LNCaP clone FGC (cell line): ENCODE measurements at regions not wholly inside any gene's neighbourhood (a gene's known extent, or its start where the extent isn't known, plus 50 kb on each side); places are given as distances from the start of the nearest gene placed in this dataset.
A peak's percentile ranks its signal among the peaks of the same experiment; 100 is the strongest.

ENCODE experiments used
- DNase-seq: peaks from one replicate; pipeline ENCODE4 v3.0.0-alpha.2; 2011; ENCODE audit warnings: low read depth
- H3K4me3 ChIP-seq: 2 replicates; pipeline ENCODE4 v1.5.1; 2011; ENCODE audit warnings: mild to moderate bottlenecking, low read depth, low read length, control low read depth
- TF ChIP-seq, protein P1 (sequence below): IDR thresholded peaks from 2 replicates; pipeline ENCODE4 v1.5.1; 2012; ENCODE audit warnings: mild to moderate bottlenecking; ENCODE audit not compliant: control insufficient read depth, insufficient read depth; ENCODE audit errors: extremely low read depth

DNA sequence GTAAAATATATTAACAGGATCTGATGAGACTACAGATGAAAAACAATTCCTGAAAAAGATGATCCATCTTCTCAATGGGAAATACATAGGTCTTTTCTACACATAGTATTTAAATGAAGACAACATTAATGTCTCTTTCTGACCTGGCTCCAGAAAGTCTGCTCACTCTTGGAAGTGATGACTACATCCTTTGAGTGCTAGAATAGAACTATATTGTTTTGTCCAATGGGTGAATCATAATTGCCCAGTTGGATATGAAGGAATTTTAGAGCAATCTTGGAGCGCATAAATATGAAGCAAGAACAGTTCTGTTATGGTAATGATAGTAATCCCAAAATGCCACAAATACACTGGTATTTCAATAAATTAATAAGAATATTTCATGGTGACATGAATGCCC lies 322.1 kb downstream of the DEPDC1B start:
- DNase-seq = no peak
- H3K4me3 ChIP-seq = no peak overlapping the region
- TF ChIP-seq, protein P1, sequence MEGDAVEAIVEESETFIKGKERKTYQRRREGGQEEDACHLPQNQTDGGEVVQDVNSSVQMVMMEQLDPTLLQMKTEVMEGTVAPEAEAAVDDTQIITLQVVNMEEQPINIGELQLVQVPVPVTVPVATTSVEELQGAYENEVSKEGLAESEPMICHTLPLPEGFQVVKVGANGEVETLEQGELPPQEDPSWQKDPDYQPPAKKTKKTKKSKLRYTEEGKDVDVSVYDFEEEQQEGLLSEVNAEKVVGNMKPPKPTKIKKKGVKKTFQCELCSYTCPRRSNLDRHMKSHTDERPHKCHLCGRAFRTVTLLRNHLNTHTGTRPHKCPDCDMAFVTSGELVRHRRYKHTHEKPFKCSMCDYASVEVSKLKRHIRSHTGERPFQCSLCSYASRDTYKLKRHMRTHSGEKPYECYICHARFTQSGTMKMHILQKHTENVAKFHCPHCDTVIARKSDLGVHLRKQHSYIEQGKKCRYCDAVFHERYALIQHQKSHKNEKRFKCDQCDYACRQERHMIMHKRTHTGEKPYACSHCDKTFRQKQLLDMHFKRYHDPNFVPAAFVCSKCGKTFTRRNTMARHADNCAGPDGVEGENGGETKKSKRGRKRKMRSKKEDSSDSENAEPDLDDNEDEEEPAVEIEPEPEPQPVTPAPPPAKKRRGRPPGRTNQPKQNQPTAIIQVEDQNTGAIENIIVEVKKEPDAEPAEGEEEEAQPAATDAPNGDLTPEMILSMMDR = no peak

DNA sequence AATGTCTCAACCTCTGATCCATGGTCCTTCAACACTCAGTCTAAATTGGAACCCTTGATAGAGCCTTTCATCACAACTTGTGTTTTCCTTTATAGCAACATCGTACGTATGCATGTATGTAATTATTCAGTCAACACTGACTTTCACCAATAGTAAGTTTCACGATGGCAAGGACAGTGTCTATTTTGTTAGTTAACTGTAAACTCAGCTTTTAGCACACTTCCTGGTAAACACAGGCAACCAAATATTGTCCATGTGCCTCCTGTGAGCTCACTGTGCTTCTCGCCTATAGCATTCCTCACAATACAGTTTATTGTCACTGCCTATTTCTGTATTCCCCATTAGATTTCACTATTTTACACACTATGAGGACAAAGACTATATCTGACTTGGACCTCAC lies 323.1 kb downstream of the DEPDC1B start:
- H3K4me3 ChIP-seq = no peak overlapping the region
- TF ChIP-seq, protein P1 = no peak
- DNase-seq = no peak

DNA sequence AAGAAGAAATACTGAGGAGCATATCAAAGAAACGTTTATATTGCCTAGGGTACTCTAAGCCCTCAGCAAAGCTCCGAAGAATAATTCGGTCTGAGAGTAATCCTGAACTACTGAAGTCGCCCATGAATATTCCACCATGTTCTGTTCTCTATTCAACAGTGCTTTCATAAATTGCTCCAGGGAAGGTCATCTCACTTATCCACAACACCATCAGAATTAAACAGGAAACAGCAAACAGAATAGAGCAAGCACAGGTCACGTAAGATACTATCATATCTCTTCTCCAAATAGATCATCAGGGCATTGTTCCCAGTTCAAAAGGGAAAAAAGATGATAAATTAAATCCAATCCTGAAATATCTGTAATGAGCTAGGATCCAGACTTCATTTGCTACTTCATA lies 325.6 kb downstream of the DEPDC1B start:
- TF ChIP-seq, protein P1 = no peak
- peak; percentile 73 for DNase-seq
- no peak overlapping the region for H3K4me3 ChIP-seq

DNA sequence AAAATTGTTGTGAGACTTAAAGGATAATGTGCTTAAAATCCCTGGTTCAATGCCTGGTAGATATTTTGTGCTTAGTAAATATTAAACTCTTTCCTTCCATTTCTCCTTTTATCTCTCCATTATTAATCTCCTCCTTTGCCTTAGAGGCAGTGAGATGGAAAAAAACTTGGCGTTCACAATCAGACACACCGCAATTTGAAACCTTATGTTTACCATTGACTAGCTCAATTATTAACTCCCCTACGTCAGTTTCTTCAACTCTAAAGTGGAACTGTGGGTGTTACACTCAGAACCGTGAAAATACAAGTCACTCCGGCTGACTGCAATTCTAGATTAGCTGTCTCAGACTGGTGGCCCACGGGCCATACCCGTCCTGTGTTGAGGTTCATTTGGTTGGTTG lies 327.2 kb downstream of the DEPDC1B start:
- DNase-seq = no peak
- no peak overlapping the region for H3K4me3 ChIP-seq
- TF ChIP-seq, protein P1 = no peak

DNA sequence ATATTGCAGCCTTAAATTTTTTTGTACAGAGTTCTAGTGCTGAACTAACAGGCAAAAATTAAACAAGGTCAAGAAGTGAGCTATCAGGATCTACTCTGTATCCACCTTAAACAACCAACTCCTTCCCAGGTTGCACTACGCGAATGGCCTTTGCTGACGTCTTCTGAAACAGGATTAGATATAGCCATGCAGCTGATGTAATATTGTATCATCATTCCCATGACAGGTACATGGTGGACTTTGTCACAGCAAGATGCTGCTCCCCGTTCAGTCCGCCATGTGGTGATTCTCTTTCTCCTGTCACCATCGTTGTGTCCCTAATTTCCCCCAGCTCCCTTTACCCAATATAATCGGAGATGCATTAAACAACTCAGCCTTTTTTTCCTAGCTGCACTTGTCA lies 328.9 kb downstream of the DEPDC1B start:
- no peak for DNase-seq
- TF ChIP-seq, protein P1 = no peak

DNA sequence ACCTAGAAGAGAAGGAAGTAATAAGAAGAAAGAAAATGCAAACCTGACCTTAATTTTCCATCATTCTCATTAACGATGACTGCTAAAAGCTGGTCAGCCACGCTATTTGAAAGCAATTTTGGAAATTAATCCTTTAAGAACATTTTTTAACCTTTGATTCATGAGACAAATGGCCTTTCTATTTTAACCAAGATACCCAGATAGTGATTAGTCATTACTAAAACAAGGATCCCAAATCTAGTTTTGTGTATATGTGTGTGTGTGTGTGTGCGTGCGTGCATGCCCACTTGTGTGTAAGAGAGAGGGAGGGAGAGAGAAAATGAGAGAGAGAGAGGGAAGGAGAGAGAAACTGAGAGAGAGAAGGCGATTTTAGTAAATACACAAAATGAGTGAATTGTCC lies 329.5 kb downstream of the DEPDC1B start:
- TF ChIP-seq, protein P1 = no peak
- no peak overlapping the region for H3K4me3 ChIP-seq
- DNase-seq = no peak

More for the DNA sequence above, 328.9 kb downstream of the DEPDC1B start:
- H3K4me3 ChIP-seq = no peak overlapping the region

DNA sequence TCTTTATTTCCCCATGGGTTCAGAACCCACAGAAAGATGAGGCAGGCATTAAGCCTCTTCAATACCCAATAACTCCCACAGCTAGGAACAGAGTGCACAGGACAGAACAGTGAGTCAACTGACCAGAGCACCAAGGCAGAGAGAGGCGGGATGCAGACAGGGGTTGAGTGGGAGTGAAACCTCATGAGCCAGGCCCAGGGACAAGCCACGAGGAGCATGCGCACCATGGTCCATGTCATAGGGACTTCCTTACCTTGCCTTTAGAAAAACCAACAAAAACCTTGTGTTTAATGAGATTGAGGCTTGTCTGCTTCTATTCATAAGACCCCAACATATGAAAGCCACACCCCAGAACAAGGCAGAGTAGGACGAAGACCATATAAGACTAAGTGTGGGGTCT lies 330.6 kb downstream of the DEPDC1B start:
- TF ChIP-seq, protein P1 = no peak
- DNase-seq = no peak
- no peak overlapping the region for H3K4me3 ChIP-seq
